ENCODE measurements at regions not wholly inside any gene's neighbourhood (a gene's known extent, or its start where the extent isn't known, plus 50 kb on each side); places are given as distances from the start of the nearest gene placed in this dataset.
"Not testable (repeated sequence)": the region's sequence is repeated elsewhere in the genome, so short reads cannot be mapped to it uniquely, and the experiment has no call there.

GRCh38 chr7:68217426-68217825, 1220.8 kb downstream of the TYW1 start:
- TF ChIP-seq CTCF (IDR thresholded peaks at IDR 0.05; ENCODE audit: low read depth, low read length), result no peak
- DNase-seq (ENCODE audit: extremely low read depth, low read depth), result no peak

GRCh38 chr7:68218461-68218860, 1221.8 kb downstream of the TYW1 start:
- no peak for DNase-seq (ENCODE audit: extremely low read depth, low read depth)
- no peak for TF ChIP-seq CTCF (IDR thresholded peaks at IDR 0.05; ENCODE audit: low read depth, low read length)

DNA sequence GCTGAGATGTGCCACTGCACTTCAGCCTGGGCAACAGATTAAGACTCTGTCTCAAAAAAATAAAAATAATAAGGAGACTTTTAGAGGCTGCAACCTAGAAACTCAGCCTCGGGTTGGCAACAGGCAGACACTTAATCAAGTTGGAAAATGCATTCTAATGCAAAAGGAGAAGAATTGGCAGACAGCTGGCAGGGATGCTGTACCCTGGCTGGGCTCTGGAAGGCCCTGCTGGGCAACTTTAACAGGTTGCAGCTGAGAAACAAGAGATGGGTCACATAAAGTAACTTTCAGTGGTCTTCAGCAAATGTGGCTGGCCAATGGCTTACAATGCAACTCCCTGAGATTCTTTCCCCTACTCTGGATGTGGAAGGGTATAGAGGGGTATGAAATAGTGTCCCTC, 1225.7 kb downstream of the TYW1 start:
- no peak for DNase-seq (ENCODE audit: extremely low read depth, low read depth)
- TF ChIP-seq CTCF (IDR thresholded peaks at IDR 0.05; ENCODE audit: low read depth, low read length), result no peak

GRCh38 chr7:68224041-68224741, 1227.6 kb downstream of the TYW1 start:
- no peak for TF ChIP-seq CTCF (IDR thresholded peaks at IDR 0.05; ENCODE audit: low read depth, low read length)

DNA sequence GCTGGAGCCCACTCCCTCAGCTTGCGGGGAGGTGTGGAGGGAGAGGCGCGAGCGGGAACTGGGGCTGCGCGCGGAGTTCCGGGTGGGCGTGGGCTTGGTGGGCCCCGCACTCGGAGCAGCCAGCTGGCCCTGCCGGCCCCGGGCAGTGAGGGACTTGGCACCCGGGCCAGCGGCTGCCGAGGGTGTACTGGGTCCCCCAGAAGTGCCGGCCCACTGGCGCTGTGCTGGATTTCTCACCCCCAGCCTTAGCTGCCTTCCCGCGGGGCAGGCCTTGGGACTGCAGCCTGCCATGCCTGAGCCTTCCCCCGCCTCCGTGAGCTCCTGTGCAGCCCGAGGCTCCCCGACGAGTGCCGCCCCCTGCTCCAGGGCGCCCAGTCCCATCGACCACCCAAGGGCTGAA, 1234.4 kb downstream of the TYW1 start:
- not testable (repeated sequence) for DNase-seq (ENCODE audit: extremely low read depth, low read depth)

More at GRCh38 chr7:68224041-68224741, 1227.6 kb downstream of the TYW1 start:
- no peak for DNase-seq (ENCODE audit: extremely low read depth, low read depth)

DNA sequence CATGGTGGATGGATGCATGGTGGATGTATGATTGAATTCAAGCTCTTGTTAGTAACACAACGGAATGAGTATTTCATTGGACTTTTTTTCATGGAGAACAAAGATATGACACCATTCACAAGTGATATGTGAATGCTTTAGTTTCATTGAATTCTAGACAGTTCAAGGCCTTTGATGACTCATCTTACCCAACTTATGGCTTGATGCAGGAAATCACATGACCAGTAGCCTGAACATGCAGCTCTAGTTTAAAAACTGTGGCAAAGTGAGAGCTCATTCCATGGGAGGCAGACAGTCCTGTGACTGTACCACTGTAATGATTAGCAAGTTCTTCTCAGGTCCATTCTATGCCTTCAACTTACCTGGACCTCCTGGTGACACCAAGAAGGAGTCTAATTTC, 1239.3 kb downstream of the TYW1 start:
- TF ChIP-seq CTCF (IDR thresholded peaks at IDR 0.05; ENCODE audit: low read depth, low read length), result no peak
- DNase-seq (ENCODE audit: extremely low read depth, low read depth), result no peak

- TF ChIP-seq CTCF (IDR thresholded peaks at IDR 0.05; ENCODE audit: low read depth, low read length), result no peak
- DNase-seq (ENCODE audit: extremely low read depth, low read depth), result no peak
Observed at GRCh38 chr7:68238204-68238805, 1241.7 kb downstream of the TYW1 start.

DNA sequence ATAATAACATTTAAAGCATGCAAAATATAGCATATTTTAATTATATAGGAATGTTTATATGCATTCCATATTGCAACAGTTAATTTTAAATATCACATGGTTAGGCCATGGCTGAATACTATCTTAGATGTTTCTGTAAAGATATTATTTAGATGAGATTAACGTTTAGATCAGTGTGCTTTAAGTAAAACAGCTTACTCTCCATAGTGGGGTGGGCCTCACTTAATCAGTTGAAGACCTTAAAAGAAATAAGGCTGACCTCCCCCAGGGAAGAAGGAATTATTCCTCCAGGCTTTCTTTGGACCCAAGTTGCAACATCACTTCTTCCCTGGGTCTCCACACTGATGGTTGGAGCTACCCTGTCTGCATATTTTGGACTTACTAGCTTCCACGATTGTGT, 1246.5 kb downstream of the TYW1 start:
- no peak for DNase-seq (ENCODE audit: extremely low read depth, low read depth)
- TF ChIP-seq CTCF (IDR thresholded peaks at IDR 0.05; ENCODE audit: low read depth, low read length), result no peak

All from AG09319 (cell line).